ENCODE measurements at regions not wholly inside any gene's neighbourhood (a gene's known extent, or its start where the extent isn't known, plus 50 kb on each side); places are given as distances from the start of the nearest gene placed in this dataset.
A peak's percentile ranks its signal among the peaks of the same experiment; 100 is the strongest.

- Histone ChIP-seq H3K23ac (ENCODE audit: low read depth, low read length, poor library complexity) (no peak overlapping the region), H3K36me3 (replicated peaks in 1 of 2; ENCODE audit: control insufficient read depth in 2 of 2, insufficient read depth in 2 of 2, low read length in 2 of 2) (no peaks in the 10 kb centered on the region), H2BK15ac (ENCODE audit: low read length) (no peak overlapping the region), H3K27me3 (ENCODE audit: control insufficient read depth in 3 of 3, insufficient read depth in 3 of 3, low read depth in 1 of 3, low read length in 3 of 3) (no peaks in the 10 kb centered on the region), H4K91ac (ENCODE audit: low read depth, low read length, poor library complexity) (no peak overlapping the region), H3K79me1 (ENCODE audit: low read depth, low read length) (no peaks in the 10 kb centered on the region), H2BK120ac (ENCODE audit: low read depth, low read length) (no peak overlapping the region), H3K4ac (ENCODE audit: low read length) (no peak overlapping the region), H3K27ac (replicated peaks; ENCODE audit: low read length) (no peak overlapping the region), H2BK12ac (ENCODE audit: low read length) (no peak overlapping the region), H3K9me3 (replicated peaks in 1 of 2; ENCODE audit: control insufficient read depth in 2 of 2, insufficient read depth in 1 of 2, low read depth in 1 of 2, low read length in 2 of 2) (peaks cover 3 to 5% of the 10 kb centered on the region in 2 donors), H2BK5ac (ENCODE audit: low read length) (no peak overlapping the region), H3K14ac (ENCODE audit: low read length) (no peak overlapping the region), H3K4me1 (ENCODE audit: control insufficient read depth in 2 of 2, insufficient read depth in 1 of 2, low read depth in 1 of 2, low read length in 2 of 2) (no peaks in the 10 kb centered on the region), H2AK5ac (ENCODE audit: low read depth, low read length) (no peak overlapping the region), H3K18ac (ENCODE audit: low read length) (no peak overlapping the region), H4K8ac (ENCODE audit: low read depth, low read length) (no peak overlapping the region), H3K9ac (ENCODE audit: low read depth, low read length, poor library complexity) (no peak overlapping the region), H2AFZ (ENCODE audit: low read length) (no peak overlapping the region), H3K4me2 (ENCODE audit: insufficient read depth, low read length, poor library complexity, severe bottlenecking) (no peak overlapping the region), H3K4me3 (ENCODE audit: low read length in 2 of 2) (no peak overlapping the region)
- no peak for DNase-seq (ENCODE audit: low spot score)
- no CpG with 5 or more reads among the region's 4 CpGs for WGBS, 2 donors (ENCODE audit: extremely low coverage in 2 of 2, insufficient read length in 2 of 2, insufficient replicate concordance in 1 of 2)
Measured at GRCh38 chr10:90138844-90139243, 437.5 kb downstream of the KIF20B start.

DNA sequence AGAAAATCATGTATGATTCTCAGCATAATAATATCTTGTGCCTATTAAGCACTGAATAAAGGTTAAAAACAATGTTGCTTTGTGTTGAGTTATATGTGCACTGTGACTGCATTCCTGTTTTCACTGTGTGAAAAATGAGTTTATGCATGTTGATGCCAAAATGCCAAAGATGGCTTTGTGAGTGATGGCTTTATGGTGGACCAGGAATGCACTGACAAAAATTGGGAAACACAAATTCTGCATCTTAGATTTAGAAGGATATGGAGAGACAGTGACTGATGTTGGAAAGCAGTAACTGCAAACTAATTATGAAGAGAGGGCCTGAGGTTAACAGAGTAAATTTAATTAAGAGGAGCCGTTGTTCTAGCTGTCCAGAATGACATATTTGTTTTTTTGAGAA is 440.4 kb downstream of the KIF20B start:
- Histone ChIP-seq H2AFZ (ENCODE audit: low read length) (no peak overlapping the region), H2BK12ac (ENCODE audit: low read length) (no peak overlapping the region), H3K23ac (ENCODE audit: low read depth, low read length, poor library complexity) (no peak overlapping the region), H3K14ac (ENCODE audit: low read length) (no peak overlapping the region), H3K79me1 (ENCODE audit: low read depth, low read length) (no peaks in the 10 kb centered on the region), H3K9ac (ENCODE audit: low read depth, low read length, poor library complexity) (no peak overlapping the region), H3K27me3 (ENCODE audit: control insufficient read depth in 3 of 3, insufficient read depth in 3 of 3, low read depth in 1 of 3, low read length in 3 of 3) (no peaks in the 10 kb centered on the region), H3K18ac (ENCODE audit: low read length) (no peak overlapping the region), H2BK5ac (ENCODE audit: low read length) (no peak overlapping the region), H3K9me3 (replicated peaks in 1 of 2; ENCODE audit: control insufficient read depth in 2 of 2, insufficient read depth in 1 of 2, low read depth in 1 of 2, low read length in 2 of 2) (peaks cover 0 to 1% of the 10 kb centered on the region in 2 donors), H3K4ac (ENCODE audit: low read length) (no peak overlapping the region), H2BK15ac (ENCODE audit: low read length) (no peak overlapping the region), H4K91ac (ENCODE audit: low read depth, low read length, poor library complexity) (no peak overlapping the region), H4K8ac (ENCODE audit: low read depth, low read length) (no peak overlapping the region), H2AK5ac (ENCODE audit: low read depth, low read length) (no peak overlapping the region), H2BK120ac (ENCODE audit: low read depth, low read length) (no peak overlapping the region), H3K27ac (replicated peaks; ENCODE audit: low read length) (no peak overlapping the region), H3K4me1 (ENCODE audit: control insufficient read depth in 2 of 2, insufficient read depth in 1 of 2, low read depth in 1 of 2, low read length in 2 of 2) (no peaks in the 10 kb centered on the region), H3K36me3 (replicated peaks in 1 of 2; ENCODE audit: control insufficient read depth in 2 of 2, insufficient read depth in 2 of 2, low read length in 2 of 2) (no peaks in the 10 kb centered on the region), H3K4me2 (ENCODE audit: insufficient read depth, low read length, poor library complexity, severe bottlenecking) (no peak overlapping the region), H3K4me3 (ENCODE audit: low read length in 2 of 2) (no peak overlapping the region)
- no CpG with 5 or more reads among the region's 1 CpG for WGBS, 2 donors (ENCODE audit: extremely low coverage in 2 of 2, insufficient read length in 2 of 2, insufficient replicate concordance in 1 of 2)
- DNase-seq (ENCODE audit: low spot score): no peak

GRCh38 chr10:90143937-90144336 is 442.5 kb downstream of the KIF20B start:
- no peak overlapping the region for H2AFZ ChIP-seq (ENCODE audit: low read length)
- no peak overlapping the region for H3K4me2 ChIP-seq (ENCODE audit: insufficient read depth, low read length, poor library complexity, severe bottlenecking)
- H3K18ac ChIP-seq (ENCODE audit: low read length): no peak overlapping the region
- no peak overlapping the region for H2BK15ac ChIP-seq (ENCODE audit: low read length)
- no peak overlapping the region for H4K8ac ChIP-seq (ENCODE audit: low read depth, low read length)
- no peaks in the 10 kb centered on the region for H3K4me1 ChIP-seq (ENCODE audit: control insufficient read depth in 2 of 2, insufficient read depth in 1 of 2, low read depth in 1 of 2, low read length in 2 of 2)
- no peak overlapping the region for H3K4me3 ChIP-seq (ENCODE audit: low read length in 2 of 2)
- H2BK5ac ChIP-seq (ENCODE audit: low read length): no peak overlapping the region
- no peak overlapping the region for H2AK5ac ChIP-seq (ENCODE audit: low read depth, low read length)
- no peak overlapping the region for H3K4ac ChIP-seq (ENCODE audit: low read length)
- H3K27ac ChIP-seq (replicated peaks; ENCODE audit: low read length): no peak overlapping the region
- no peaks in the 10 kb centered on the region for H3K79me1 ChIP-seq (ENCODE audit: low read depth, low read length)
- no peak for DNase-seq (ENCODE audit: low spot score)
- H3K23ac ChIP-seq (ENCODE audit: low read depth, low read length, poor library complexity): no peak overlapping the region
- H3K27me3 ChIP-seq (ENCODE audit: control insufficient read depth in 3 of 3, insufficient read depth in 3 of 3, low read depth in 1 of 3, low read length in 3 of 3): no peaks in the 10 kb centered on the region
- no peaks in the 10 kb centered on the region for H3K9me3 ChIP-seq (replicated peaks in 1 of 2; ENCODE audit: control insufficient read depth in 2 of 2, insufficient read depth in 1 of 2, low read depth in 1 of 2, low read length in 2 of 2)
- H3K9ac ChIP-seq (ENCODE audit: low read depth, low read length, poor library complexity): no peak overlapping the region
- no peaks in the 10 kb centered on the region for H3K36me3 ChIP-seq (replicated peaks in 1 of 2; ENCODE audit: control insufficient read depth in 2 of 2, insufficient read depth in 2 of 2, low read length in 2 of 2)
- H4K91ac ChIP-seq (ENCODE audit: low read depth, low read length, poor library complexity): no peak overlapping the region
- H3K14ac ChIP-seq (ENCODE audit: low read length): no peak overlapping the region
- no CpG with 5 or more reads among the region's 1 CpG for WGBS, 2 donors (ENCODE audit: extremely low coverage in 2 of 2, insufficient read length in 2 of 2, insufficient replicate concordance in 1 of 2)
- no peak overlapping the region for H2BK120ac ChIP-seq (ENCODE audit: low read depth, low read length)
- H2BK12ac ChIP-seq (ENCODE audit: low read length): no peak overlapping the region

DNA sequence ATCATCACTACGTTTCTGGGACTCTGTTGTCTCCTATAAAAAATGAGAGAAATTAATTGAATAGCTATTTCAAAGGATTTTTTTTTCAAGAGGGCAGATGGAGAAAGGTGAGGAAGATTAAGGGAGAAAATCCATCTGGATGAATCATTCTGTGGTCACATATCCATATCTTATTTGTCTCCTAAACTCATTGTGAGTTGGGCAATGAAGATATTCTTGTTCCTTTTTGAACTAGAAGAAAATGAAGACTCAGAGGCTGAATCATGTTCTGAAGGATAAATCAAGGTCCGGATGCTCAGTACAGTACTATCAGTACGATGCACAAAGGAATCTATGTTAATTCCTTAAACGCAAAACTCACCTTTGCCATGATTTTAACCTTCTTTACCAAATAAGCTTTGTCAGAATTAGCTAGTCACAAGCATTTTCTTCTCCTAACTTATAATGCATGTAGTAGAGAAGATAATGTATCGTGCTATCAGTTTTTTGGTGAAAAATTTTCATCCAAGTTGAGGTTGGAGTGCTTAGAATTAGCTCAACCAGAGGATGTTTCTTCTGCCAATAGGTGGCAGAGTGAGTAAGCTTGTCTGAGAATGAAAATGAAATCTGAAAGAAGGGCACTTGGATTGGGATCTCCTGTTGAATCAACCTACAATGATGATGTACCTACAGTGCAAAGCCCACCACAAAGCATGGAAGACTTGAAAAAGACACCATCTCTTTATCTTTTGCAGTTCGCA is 446.9 kb downstream of the KIF20B start:
- Histone ChIP-seq H3K27ac (replicated peaks; ENCODE audit: low read length) (no peak overlapping the region), H3K4me3 (ENCODE audit: low read length in 2 of 2) (no peak overlapping the region), H3K23ac (ENCODE audit: low read depth, low read length, poor library complexity) (no peak overlapping the region), H2AFZ (ENCODE audit: low read length) (no peak overlapping the region), H3K9ac (ENCODE audit: low read depth, low read length, poor library complexity) (no peak overlapping the region), H3K9me3 (replicated peaks in 1 of 2; ENCODE audit: control insufficient read depth in 2 of 2, insufficient read depth in 1 of 2, low read depth in 1 of 2, low read length in 2 of 2) (no peaks in the 10 kb centered on the region), H2BK5ac (ENCODE audit: low read length) (no peak overlapping the region), H3K27me3 (ENCODE audit: control insufficient read depth in 3 of 3, insufficient read depth in 3 of 3, low read depth in 1 of 3, low read length in 3 of 3) (no peaks in the 10 kb centered on the region), H3K14ac (ENCODE audit: low read length) (no peak overlapping the region), H3K4me1 (ENCODE audit: control insufficient read depth in 2 of 2, insufficient read depth in 1 of 2, low read depth in 1 of 2, low read length in 2 of 2) (no peaks in the 10 kb centered on the region), H4K91ac (ENCODE audit: low read depth, low read length, poor library complexity) (no peak overlapping the region), H2BK12ac (ENCODE audit: low read length) (no peak overlapping the region), H3K4me2 (ENCODE audit: insufficient read depth, low read length, poor library complexity, severe bottlenecking) (no peak overlapping the region), H2BK120ac (ENCODE audit: low read depth, low read length) (no peak overlapping the region), H3K4ac (ENCODE audit: low read length) (no peak overlapping the region), H3K36me3 (replicated peaks in 1 of 2; ENCODE audit: control insufficient read depth in 2 of 2, insufficient read depth in 2 of 2, low read length in 2 of 2) (no peaks in the 10 kb centered on the region), H2AK5ac (ENCODE audit: low read depth, low read length) (no peak overlapping the region), H4K8ac (ENCODE audit: low read depth, low read length) (no peak overlapping the region), H3K18ac (ENCODE audit: low read length) (no peak overlapping the region), H3K79me1 (ENCODE audit: low read depth, low read length) (no peaks in the 10 kb centered on the region), H2BK15ac (ENCODE audit: low read length) (no peak overlapping the region)
- DNase-seq (ENCODE audit: low spot score): peak; percentile 14
- no CpG with 5 or more reads among the region's 6 CpGs for WGBS, 2 donors (ENCODE audit: extremely low coverage in 2 of 2, insufficient read length in 2 of 2, insufficient replicate concordance in 1 of 2)

Measured in neuronal stem cell (in vitro differentiated cells).